ENCODE measurements at regions not wholly inside any gene's neighbourhood (a gene's known extent, or its start where the extent isn't known, plus 50 kb on each side); places are given as distances from the start of the nearest gene placed in this dataset.
"Not testable (repeated sequence)": the region's sequence is repeated elsewhere in the genome, so short reads cannot be mapped to it uniquely, and the experiment has no call there.

- TF ChIP-seq RAD21 (IDR thresholded peaks at IDR 0.05 in 1 of 2, conservative IDR thresholded peaks at IDR 0.05 in 1 of 2; ENCODE audit: low read depth in 2 of 2, low read length in 2 of 2), result peak; percentile 92 to 93
Measured at GRCh38 chr12:85468356-85469157, 188.5 kb downstream of the ALX1 start (continued).

GRCh38 chr12:85469158-85470086 is 189.4 kb downstream of the ALX1 start:
- not testable (repeated sequence) for H3K27ac ChIP-seq (ENCODE audit: low read depth, low read length)
- DNase-seq (ENCODE audit: low read depth in 1 of 2, low spot score in 2 of 2), result peak in 1 of 2 experiments; percentile 52

More at GRCh38 chr12:85469158-85470086, 189.4 kb downstream of the ALX1 start:
- Histone ChIP-seq H2BK120ac (replicated peaks; ENCODE audit: low read depth, low read length) (peak overlapping the region; percentile 61), H3K4me2 (ENCODE audit: insufficient read depth in 1 of 2, low read depth in 2 of 2, low read length in 2 of 2) (peak overlapping the region; percentile 46 to 55), H2BK12ac (ENCODE audit: low read depth, low read length) (0 out of 2 replicates have a peak overlapping the region, but pooled peaks have one; percentile 2), H3K4me3 (ENCODE audit: extremely low read depth in 1 of 4, insufficient read depth in 2 of 4, low read depth in 3 of 4, low read length in 4 of 4) (peak overlapping the region in 3 of 4 experiments; percentile 20 to 60 (median 37); a peak in 4 of 8 replicates), H4K91ac (replicated peaks; ENCODE audit: insufficient read length, low read length) (peak overlapping the region; percentile 56), H2AFZ (ENCODE audit: low read length) (peak overlapping the region; percentile 95; the same call in 1 of the 2 replicates)
- H3K23ac ChIP-seq (ENCODE audit: insufficient read length); H3K23me2 ChIP-seq (ENCODE audit: low read depth, low read length); H3K56ac ChIP-seq (replicated peaks; ENCODE audit: insufficient read length, low read depth, low read length); H3K9ac ChIP-seq (replicated peaks in 1 of 4; ENCODE audit: extremely low read depth in 1 of 4, low read depth in 3 of 4, low read length in 3 of 4); H3K36me3 ChIP-seq (ENCODE audit: control insufficient read depth in 2 of 4, insufficient read depth in 4 of 4, low read length in 3 of 4); H3K79me2 ChIP-seq (ENCODE audit: control insufficient read depth in 1 of 2, insufficient read depth in 2 of 2, low read length in 2 of 2); H3K9me3 ChIP-seq (ENCODE audit: insufficient read depth in 2 of 2, low read depth in 1 of 2, low read length in 1 of 2); H3K27me3 ChIP-seq (replicated peaks in 1 of 4; ENCODE audit: control insufficient read depth in 3 of 4, extremely low read depth in 1 of 4, insufficient read depth in 3 of 4, low read length in 3 of 4); H3K4ac ChIP-seq (replicated peaks; ENCODE audit: insufficient read length, low read depth, low read length); H3K18ac ChIP-seq (ENCODE audit: extremely low read depth, low read length); H4K8ac ChIP-seq (ENCODE audit: extremely low read depth, insufficient read depth, low read length); FAIRE-seq; H2BK20ac ChIP-seq (ENCODE audit: low read length); H2BK15ac ChIP-seq (ENCODE audit: low read length); H2AK5ac ChIP-seq (ENCODE audit: low read depth, low read length); POLR2A ChIA-PET (ENCODE audit: partially characterized antibody); H3K4me1 ChIP-seq (replicated peaks in 1 of 4; ENCODE audit: control insufficient read depth in 3 of 4, insufficient read depth in 4 of 4, low read length in 3 of 4); H3K79me1 ChIP-seq (ENCODE audit: low read depth, low read length); H3K14ac ChIP-seq (ENCODE audit: insufficient read length); H4K20me1 ChIP-seq (replicated peaks in 1 of 2; ENCODE audit: control insufficient read depth in 1 of 2, insufficient read depth in 2 of 2, low read length in 2 of 2); H2BK5ac ChIP-seq (ENCODE audit: low read depth, low read length); H4K5ac ChIP-seq (ENCODE audit: insufficient read length, low read depth, low read length): not testable (repeated sequence)
- WGBS, 2 experiments (ENCODE audit: extremely low coverage in 1 of 2, insufficient coverage in 1 of 2, insufficient read length in 1 of 2, insufficient replicate concordance in 2 of 2, low coverage in 1 of 2, low lambda C conversion rate in 2 of 2, missing lambda C conversion rate in 1 of 2), result 42% methylated on average over 5 of the region's 5 CpGs; no CpG with 5 or more reads in 1 of the 2 experiments
- CTCF ChIA-PET (ENCODE audit: partially characterized antibody), result interaction anchor here (0.7 to 2.0 kb wide), 26 partner anchors 10 to 481 kb away, joined by 3 to 20 read pairs (median 4); partner anchors contain the start of gene NTS
